EH (cell line): ENCODE measurements at regions not wholly inside any gene's neighbourhood (a gene's known extent, or its start where the extent isn't known, plus 50 kb on each side); places are given as distances from the start of the nearest gene placed in this dataset.

Source experiments
- DNase-seq: peaks from one replicate; pipeline ENCODE4 v3.0.0-alpha.2; 2015; ENCODE audit warnings: low read depth

- no peak for DNase-seq
Observed at GRCh38 chr9:88792502-88792901, 198.8 kb upstream of the S1PR3 start.

GRCh38 chr9:88794100-88794499, 197.2 kb upstream of the S1PR3 start:
- no peak for DNase-seq

GRCh38 chr9:88796947-88797346, 194.3 kb upstream of the S1PR3 start:
- DNase-seq, result no peak

GRCh38 chr9:88798476-88798875, 192.8 kb upstream of the S1PR3 start:
- DNase-seq, result no peak

GRCh38 chr9:88799541-88800328, 191.5 kb upstream of the S1PR3 start:
- DNase-seq, result no peak

GRCh38 chr9:88800329-88800682, 191.0 kb upstream of the S1PR3 start:
- no peak for DNase-seq

GRCh38 chr9:88801214-88801796, 190.0 kb upstream of the S1PR3 start:
- no peak for DNase-seq

GRCh38 chr9:88802533-88802932, 188.7 kb upstream of the S1PR3 start:
- DNase-seq, result no peak

- peak; percentile 55 for DNase-seq
Observed at GRCh38 chr9:88803546-88804253, 187.6 kb upstream of the S1PR3 start.

- no peak for DNase-seq
Observed at GRCh38 chr9:88804254-88804596, 187.0 kb upstream of the S1PR3 start.

GRCh38 chr9:88805217-88805943, 185.9 kb upstream of the S1PR3 start:
- DNase-seq, result no peak

- DNase-seq, result no peak
Observed at GRCh38 chr9:88807426-88807825, 183.8 kb upstream of the S1PR3 start.

GRCh38 chr9:88808019-88808656, 183.1 kb upstream of the S1PR3 start:
- DNase-seq, result peak; percentile 73

GRCh38 chr9:88808761-88809354, 182.4 kb upstream of the S1PR3 start:
- no peak for DNase-seq

- DNase-seq, result peak; percentile 48
Observed at GRCh38 chr9:88809355-88810161, 181.7 kb upstream of the S1PR3 start.

GRCh38 chr9:88810826-88811225, 180.4 kb upstream of the S1PR3 start:
- DNase-seq, result no peak

- DNase-seq, result no peak
Observed at GRCh38 chr9:88811511-88811910, 179.8 kb upstream of the S1PR3 start.

GRCh38 chr9:88812938-88813637, 178.2 kb upstream of the S1PR3 start:
- no peak for DNase-seq

- peak; percentile 59 for DNase-seq
Observed at GRCh38 chr9:88813638-88814209, 177.5 kb upstream of the S1PR3 start.

GRCh38 chr9:88814577-88814976, 176.7 kb upstream of the S1PR3 start:
- DNase-seq, result peak; percentile 98
